Suprapubic skin (tissue), 4 donors: ENCODE measurements at regions not wholly inside any gene's neighbourhood (a gene's known extent, or its start where the extent isn't known, plus 50 kb on each side); places are given as distances from the start of the nearest gene placed in this dataset.

Experiments used
- CTCF ChIP-seq, 2 donors: fragments of 200-600 bp in 1 of 2; fragments of 450-650 bp in 1 of 2; sonication (generic) in 1 of 2; IDR thresholded peaks; one replicate each; pipeline ENCODE4 v1.5.1; 2016 to 2019; ENCODE audit warnings: antibody characterized with exemption in 2 of 2, mild to moderate bottlenecking in 1 of 2, moderate library complexity in 1 of 2
- POLR2A ChIP-seq, 2 donors: fragments of 450-650 bp; IDR thresholded peaks; one replicate each; pipeline ENCODE4 v1.6.1; 2017; ENCODE audit warnings: antibody characterized with exemption in 2 of 2, mild to moderate bottlenecking in 2 of 2, moderate library complexity in 2 of 2
- POLR2AphosphoS5 ChIP-seq, 3 donors: sonication (generic); formaldehyde crosslinking; IDR thresholded peaks; one replicate each; pipeline ENCODE4 v1.6.1; 2017; ENCODE audit warnings: antibody characterized with exemption in 3 of 3

- no peak for TF ChIP-seq POLR2AphosphoS5 (IDR thresholded peaks at IDR 0.05)
- TF ChIP-seq CTCF (IDR thresholded peaks at IDR 0.05), result no peak
- TF ChIP-seq POLR2A (IDR thresholded peaks at IDR 0.05), result no peak
These were observed 132.8 kb downstream of the DTHD1 start for GRCh38 chr4:36414248-36414647.
